ENCODE measurements at regions not wholly inside any gene's neighbourhood (a gene's known extent, or its start where the extent isn't known, plus 50 kb on each side); places are given as distances from the start of the nearest gene placed in this dataset.

GRCh38 chr3:21020043-21020442 lies 731.0 kb downstream of the ZNF385D start:
- no peaks in the 10 kb centered on the region for H3K79me2 ChIP-seq (ENCODE audit: control insufficient read depth in 1 of 2, insufficient read depth in 2 of 2, low read length in 2 of 2)
- H3K4ac ChIP-seq (replicated peaks; ENCODE audit: insufficient read length, low read depth, low read length), result no peak overlapping the region
- no peak overlapping the region for H2AK5ac ChIP-seq (ENCODE audit: low read depth, low read length)
- H3K79me1 ChIP-seq (ENCODE audit: low read depth, low read length), result no peaks in the 10 kb centered on the region
- H2BK5ac ChIP-seq (ENCODE audit: low read depth, low read length), result no peak overlapping the region
- no peak overlapping the region for H2AFZ ChIP-seq (ENCODE audit: low read length)
- CTCF ChIA-PET (ENCODE audit: partially characterized antibody), result interaction anchor here (1.1 to 1.7 kb wide), 3 partner anchors 24 to 197 kb away, joined by 4 to 5 read pairs (median 5); no protein-coding TSS in a partner anchor
- H3K4me3 ChIP-seq (ENCODE audit: extremely low read depth in 1 of 4, insufficient read depth in 2 of 4, low read depth in 3 of 4, low read length in 4 of 4), result no peak overlapping the region
- no peaks in the 10 kb centered on the region for H4K20me1 ChIP-seq (replicated peaks in 1 of 2; ENCODE audit: control insufficient read depth in 1 of 2, insufficient read depth in 2 of 2, low read length in 2 of 2)
- H2BK12ac ChIP-seq (ENCODE audit: low read depth, low read length), result no peak overlapping the region
- POLR2A ChIA-PET (ENCODE audit: partially characterized antibody), result no interaction called here
- H3K14ac ChIP-seq (ENCODE audit: insufficient read length), result no peak overlapping the region
- H4K5ac ChIP-seq (ENCODE audit: insufficient read length, low read depth, low read length), result no peak overlapping the region
- DNase-seq (ENCODE audit: low read depth in 1 of 2, low spot score in 2 of 2) (no peak), FAIRE-seq (no peak)
- no peaks in the 10 kb centered on the region for H3K23me2 ChIP-seq (ENCODE audit: low read depth, low read length)
- H2BK15ac ChIP-seq (ENCODE audit: low read length), result no peak overlapping the region
- no peak overlapping the region for H4K91ac ChIP-seq (replicated peaks; ENCODE audit: insufficient read length, low read length)
- H3K27me3 ChIP-seq (replicated peaks in 1 of 4; ENCODE audit: control insufficient read depth in 3 of 4, extremely low read depth in 1 of 4, insufficient read depth in 3 of 4, low read length in 3 of 4), result no peaks in the 10 kb centered on the region
- H3K4me2 ChIP-seq (ENCODE audit: insufficient read depth in 1 of 2, low read depth in 2 of 2, low read length in 2 of 2), result no peak overlapping the region
- no peaks in the 10 kb centered on the region for H3K9me3 ChIP-seq (ENCODE audit: insufficient read depth in 2 of 2, low read depth in 1 of 2, low read length in 1 of 2)
- H3K23ac ChIP-seq (ENCODE audit: insufficient read length), result no peak overlapping the region
- no peak overlapping the region for H3K18ac ChIP-seq (ENCODE audit: extremely low read depth, low read length)
- H3K9ac ChIP-seq (replicated peaks in 1 of 4; ENCODE audit: extremely low read depth in 1 of 4, low read depth in 3 of 4, low read length in 3 of 4), result no peak overlapping the region
- H4K8ac ChIP-seq (ENCODE audit: extremely low read depth, insufficient read depth, low read length), result no peak overlapping the region
- no peak overlapping the region for H2BK120ac ChIP-seq (replicated peaks; ENCODE audit: low read depth, low read length)
- WGBS, 2 experiments (ENCODE audit: extremely low coverage in 1 of 2, insufficient coverage in 1 of 2, insufficient read length in 1 of 2, insufficient replicate concordance in 2 of 2, low coverage in 1 of 2, low lambda C conversion rate in 2 of 2, missing lambda C conversion rate in 1 of 2), result 94% methylated on average over 2 of the region's 2 CpGs; no CpG with 5 or more reads in 1 of the 2 experiments
- H3K36me3 ChIP-seq (ENCODE audit: control insufficient read depth in 2 of 4, insufficient read depth in 4 of 4, low read length in 3 of 4), result no peaks in the 10 kb centered on the region
- no peak overlapping the region for H3K27ac ChIP-seq (ENCODE audit: low read depth, low read length)
- no peak overlapping the region for H2BK20ac ChIP-seq (ENCODE audit: low read length)
- H3K56ac ChIP-seq (replicated peaks; ENCODE audit: insufficient read length, low read depth, low read length), result no peak overlapping the region
- H3K4me1 ChIP-seq (replicated peaks in 1 of 4; ENCODE audit: control insufficient read depth in 3 of 4, insufficient read depth in 4 of 4, low read length in 3 of 4), result no peaks in the 10 kb centered on the region; a peak in 3 of 7 replicates
- no peak for TF ChIP-seq CHD2 (IDR thresholded peaks at IDR 0.05; ENCODE audit: low read length)
- no peak for TF ChIP-seq CBX5 (IDR thresholded peaks at IDR 0.05; ENCODE audit: low read depth, low read length)
- TF ChIP-seq RXRA (IDR thresholded peaks at IDR 0.05; ENCODE audit: insufficient read depth, low read depth, low read length), result no peak
- no peak for TF ChIP-seq CEBPB (IDR thresholded peaks at IDR 0.05; ENCODE audit: low read depth, low read length)
- no peak for TF ChIP-seq SUZ12 (IDR thresholded peaks at IDR 0.05; ENCODE audit: low read length)
- TF ChIP-seq GTF2F1 (IDR thresholded peaks at IDR 0.05; ENCODE audit: borderline replicate concordance, low read depth, low read length), result no peak
- TF ChIP-seq E2F6 (IDR thresholded peaks at IDR 0.05), result no peak
- TF ChIP-seq KDM5A (IDR thresholded peaks at IDR 0.05; ENCODE audit: low read length), result no peak
- no peak for TF ChIP-seq YY1 (IDR thresholded peaks at IDR 0.05; ENCODE audit: low read depth, low read length)
- no peak for TF ChIP-seq CHD1 (IDR thresholded peaks at IDR 0.05; ENCODE audit: low read depth, low read length)
- no peak for TF ChIP-seq SP1 (IDR thresholded peaks at IDR 0.05; ENCODE audit: low read depth, low read length)
- TF ChIP-seq TAF7 (optimal IDR thresholded peaks at IDR 0.05; ENCODE audit: borderline replicate concordance, low read depth, low read length), result no peak
- TF ChIP-seq JUN (IDR thresholded peaks at IDR 0.05; ENCODE audit: low read depth, low read length), result no peak
- no peak for TF ChIP-seq MAFK (IDR thresholded peaks at IDR 0.05; ENCODE audit: low read depth, low read length)
- TF ChIP-seq TCF12 (IDR thresholded peaks at IDR 0.05; ENCODE audit: low read depth, low read length), result no peak
- no peak for TF ChIP-seq POU5F1 (IDR thresholded peaks at IDR 0.05; ENCODE audit: low read depth, low read length)
